ENCODE measurements at regions not wholly inside any gene's neighbourhood (a gene's known extent, or its start where the extent isn't known, plus 50 kb on each side); places are given as distances from the start of the nearest gene placed in this dataset.

DNA sequence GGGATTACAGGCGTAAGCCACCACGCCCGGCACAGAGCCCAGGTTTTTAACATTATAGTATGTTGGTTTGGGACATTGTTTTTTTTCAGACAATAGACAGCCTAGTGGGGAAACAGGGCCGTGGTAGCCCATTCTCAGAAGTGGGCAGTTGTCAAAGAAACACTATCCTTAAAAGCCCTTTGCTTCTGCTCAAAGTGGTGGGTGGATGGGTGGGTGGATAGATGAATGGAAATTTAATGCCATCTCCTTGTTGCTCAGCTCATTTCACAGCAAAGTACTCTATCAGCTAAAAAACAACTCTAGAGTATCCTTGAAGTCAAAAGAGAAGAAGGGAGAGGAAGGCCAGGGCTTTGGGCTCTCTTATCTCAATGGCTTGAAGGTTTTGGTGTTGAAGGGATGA lies 137.8 kb downstream of the RRAGC start:
- DNase-seq (ENCODE audit: low read depth in 1 of 2, low spot score in 1 of 2): no peak
- Histone ChIP-seq H3K27me3 (peaks cover 2% of the 10 kb centered on the region), H3K4me1 (ENCODE audit: low read depth) (no peaks in the 10 kb centered on the region), H3K36me3 (no peaks in the 10 kb centered on the region), H3K4me3 (no peak overlapping the region), H3K9me3 (ENCODE audit: low read depth) (no peaks in the 10 kb centered on the region), H3K27ac (no peak overlapping the region)
- TF ChIP-seq, protein P1, sequence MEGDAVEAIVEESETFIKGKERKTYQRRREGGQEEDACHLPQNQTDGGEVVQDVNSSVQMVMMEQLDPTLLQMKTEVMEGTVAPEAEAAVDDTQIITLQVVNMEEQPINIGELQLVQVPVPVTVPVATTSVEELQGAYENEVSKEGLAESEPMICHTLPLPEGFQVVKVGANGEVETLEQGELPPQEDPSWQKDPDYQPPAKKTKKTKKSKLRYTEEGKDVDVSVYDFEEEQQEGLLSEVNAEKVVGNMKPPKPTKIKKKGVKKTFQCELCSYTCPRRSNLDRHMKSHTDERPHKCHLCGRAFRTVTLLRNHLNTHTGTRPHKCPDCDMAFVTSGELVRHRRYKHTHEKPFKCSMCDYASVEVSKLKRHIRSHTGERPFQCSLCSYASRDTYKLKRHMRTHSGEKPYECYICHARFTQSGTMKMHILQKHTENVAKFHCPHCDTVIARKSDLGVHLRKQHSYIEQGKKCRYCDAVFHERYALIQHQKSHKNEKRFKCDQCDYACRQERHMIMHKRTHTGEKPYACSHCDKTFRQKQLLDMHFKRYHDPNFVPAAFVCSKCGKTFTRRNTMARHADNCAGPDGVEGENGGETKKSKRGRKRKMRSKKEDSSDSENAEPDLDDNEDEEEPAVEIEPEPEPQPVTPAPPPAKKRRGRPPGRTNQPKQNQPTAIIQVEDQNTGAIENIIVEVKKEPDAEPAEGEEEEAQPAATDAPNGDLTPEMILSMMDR (IDR thresholded peaks at IDR 0.05; ENCODE audit: low read depth, low read length): no peak

DNA sequence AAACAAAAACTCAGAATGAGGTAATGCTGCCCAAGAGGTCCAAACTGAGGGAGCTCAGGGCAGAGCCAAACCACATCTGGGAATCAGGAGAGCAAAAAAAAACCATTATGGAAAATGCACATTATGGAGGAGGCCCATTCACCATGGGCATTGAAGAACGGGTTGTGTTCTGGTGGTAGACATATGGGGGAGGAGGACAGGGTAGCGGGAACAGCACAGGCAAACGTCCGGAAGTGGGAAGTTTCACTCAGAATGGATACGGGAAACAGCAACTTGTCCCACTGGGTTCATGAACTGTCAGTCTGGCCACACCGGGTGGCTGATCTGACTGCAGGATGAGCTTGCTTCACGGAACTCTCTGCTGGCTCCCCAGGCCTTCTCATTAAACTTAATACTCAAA lies 139.7 kb downstream of the RRAGC start:
- Histone ChIP-seq H3K27me3 (no peaks in the 10 kb centered on the region), H3K27ac (no peak overlapping the region), H3K36me3 (no peaks in the 10 kb centered on the region), H3K9me3 (ENCODE audit: low read depth) (no peaks in the 10 kb centered on the region), H3K4me3 (no peak overlapping the region), H3K4me1 (ENCODE audit: low read depth) (no peaks in the 10 kb centered on the region)
- DNase-seq (ENCODE audit: low read depth in 1 of 2, low spot score in 1 of 2): no peak
- TF ChIP-seq, protein P1 (IDR thresholded peaks at IDR 0.05; ENCODE audit: low read depth, low read length): no peak

DNA sequence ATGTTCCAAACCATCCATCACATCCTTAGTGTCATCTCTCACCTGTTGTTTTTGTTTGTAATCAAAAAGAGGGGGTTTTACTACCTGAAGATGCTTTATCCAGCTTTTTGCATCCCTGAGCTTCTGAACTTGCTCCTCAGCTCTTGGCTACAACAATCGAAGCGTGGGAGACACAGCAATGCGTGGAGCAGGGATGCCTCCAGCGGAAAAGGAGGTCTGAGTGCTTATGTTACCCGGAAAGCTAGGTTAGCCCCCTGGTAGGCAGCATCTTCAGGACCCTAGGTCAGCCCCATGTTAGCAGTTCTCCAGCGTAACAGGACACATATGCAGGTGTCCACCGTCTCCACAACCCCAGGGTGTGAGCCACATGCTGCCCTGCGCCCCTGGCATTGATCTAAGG lies 141.5 kb downstream of the RRAGC start:
- no peaks in the 10 kb centered on the region for H3K27me3 ChIP-seq
- no peak for DNase-seq (ENCODE audit: low read depth in 1 of 2, low spot score in 1 of 2)
- H3K9me3 ChIP-seq (ENCODE audit: low read depth): no peaks in the 10 kb centered on the region
- no peak overlapping the region for H3K4me3 ChIP-seq
- TF ChIP-seq, protein P1 (IDR thresholded peaks at IDR 0.05; ENCODE audit: low read depth, low read length): no peak
- H3K27ac ChIP-seq: no peak overlapping the region
- no peaks in the 10 kb centered on the region for H3K4me1 ChIP-seq (ENCODE audit: low read depth)
- H3K36me3 ChIP-seq: no peaks in the 10 kb centered on the region

DNA sequence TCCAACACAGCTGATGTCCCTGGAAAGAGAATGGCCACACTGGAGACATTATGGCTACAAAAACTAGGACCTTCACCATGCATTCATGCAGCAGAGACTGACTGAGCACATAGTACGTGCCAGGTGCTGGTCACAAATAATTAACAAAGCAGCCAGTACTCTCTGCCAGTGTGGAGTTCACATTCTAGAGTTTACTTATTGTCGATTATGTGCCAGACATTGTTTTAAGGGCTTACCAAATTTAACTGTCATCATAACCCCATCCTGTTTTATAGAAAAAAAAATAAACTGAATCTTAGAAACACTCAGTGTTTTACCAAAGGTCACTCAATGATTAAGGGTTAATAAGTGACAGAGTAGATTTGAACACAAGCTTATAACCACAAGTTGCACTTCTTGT lies 143.3 kb downstream of the RRAGC start:
- Histone ChIP-seq H3K4me3 (no peak overlapping the region), H3K27ac (no peak overlapping the region), H3K27me3 (no peaks in the 10 kb centered on the region), H3K4me1 (ENCODE audit: low read depth) (no peaks in the 10 kb centered on the region), H3K36me3 (no peaks in the 10 kb centered on the region), H3K9me3 (ENCODE audit: low read depth) (no peaks in the 10 kb centered on the region)
- DNase-seq (ENCODE audit: low read depth in 1 of 2, low spot score in 1 of 2): no peak
- TF ChIP-seq, protein P1 (IDR thresholded peaks at IDR 0.05; ENCODE audit: low read depth, low read length): no peak

DNA sequence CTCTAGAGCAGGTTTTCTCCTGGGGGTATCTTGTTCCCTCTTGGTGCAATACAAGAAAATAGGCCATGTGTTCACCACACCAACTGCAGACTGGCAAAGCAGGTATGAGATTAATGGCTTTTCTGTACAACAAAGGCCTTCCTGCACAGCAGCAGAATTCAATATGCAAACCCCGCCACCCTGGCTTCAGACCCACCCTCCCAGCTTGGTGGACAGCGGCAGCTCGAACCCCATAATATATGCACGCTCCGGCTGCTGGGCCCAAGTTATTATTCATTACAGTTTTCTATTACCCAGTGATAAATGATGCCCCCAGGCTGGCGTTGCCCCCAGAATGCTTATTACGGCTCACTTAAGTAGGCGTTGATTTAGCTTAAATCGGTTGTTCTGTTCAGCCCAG lies 144.2 kb downstream of the RRAGC start:
- Histone ChIP-seq H3K27me3 (no peaks in the 10 kb centered on the region), H3K4me1 (ENCODE audit: low read depth) (no peaks in the 10 kb centered on the region), H3K27ac (no peak overlapping the region), H3K9me3 (ENCODE audit: low read depth) (no peaks in the 10 kb centered on the region), H3K36me3 (no peaks in the 10 kb centered on the region), H3K4me3 (no peak overlapping the region)
- TF ChIP-seq, protein P1 (IDR thresholded peaks at IDR 0.05; ENCODE audit: low read depth, low read length): no peak
- DNase-seq (ENCODE audit: low read depth in 1 of 2, low spot score in 1 of 2): no peak

DNA sequence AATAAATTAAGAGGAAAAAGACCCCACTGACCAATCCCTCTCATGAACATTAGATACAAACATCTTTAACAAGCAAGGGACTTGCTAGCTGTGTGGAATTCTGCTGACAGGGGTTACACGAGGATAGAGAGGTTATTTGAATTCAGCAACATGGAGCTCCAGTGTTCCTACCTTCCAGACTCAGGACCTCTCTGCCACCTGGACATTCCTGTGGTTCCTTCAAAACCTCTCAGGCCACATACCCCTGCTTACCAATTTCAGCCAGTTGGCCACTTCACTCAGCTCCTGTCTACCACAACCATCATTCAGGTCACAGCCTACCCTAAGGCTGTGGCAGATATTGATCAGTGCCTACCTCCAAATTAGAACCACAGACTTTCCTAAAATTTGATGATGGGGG lies 147.5 kb downstream of the RRAGC start:
- Histone ChIP-seq H3K4me1 (ENCODE audit: low read depth) (no peaks in the 10 kb centered on the region), H3K36me3 (no peaks in the 10 kb centered on the region), H3K4me3 (no peak overlapping the region), H3K27me3 (no peaks in the 10 kb centered on the region), H3K27ac (no peak overlapping the region), H3K9me3 (ENCODE audit: low read depth) (no peaks in the 10 kb centered on the region)
- TF ChIP-seq, protein P1 (IDR thresholded peaks at IDR 0.05; ENCODE audit: low read depth, low read length): no peak
- DNase-seq (ENCODE audit: low read depth in 1 of 2, low spot score in 1 of 2): no peak

Measured in cardiac muscle cell (in vitro differentiated cells and primary cell).